Astrocyte of the spinal cord (primary cell): ENCODE measurements at regions not wholly inside any gene's neighbourhood (a gene's known extent, or its start where the extent isn't known, plus 50 kb on each side); places are given as distances from the start of the nearest gene placed in this dataset.

Experiments
- DNase-seq: peaks from one replicate; pipeline ENCODE4 v3.0.0; 2011; ENCODE audit warnings: low read depth, low spot score
- H3K4me3 ChIP-seq: 2 replicates; pipeline ENCODE4 v1.5.1; 2011; ENCODE audit warnings: low read depth, mild to moderate bottlenecking, low read length, moderate library complexity
- in situ Hi-C: cut with HindIII; loops from 2 replicates; pipeline ENCODE4 v1.10.0; 2017; ENCODE audit warnings: low sequenced_read_pairs
- TF ChIP-seq, protein P1 (sequence below): IDR thresholded peaks from 2 replicates; pipeline ENCODE4 v1.5.1; 2012; ENCODE audit warnings: low read depth, mild to moderate bottlenecking, low read length, inconsistent platforms

GRCh38 chr10:109105725-109106124, 817.6 kb downstream of the XPNPEP1 start:
- TF ChIP-seq, protein P1, sequence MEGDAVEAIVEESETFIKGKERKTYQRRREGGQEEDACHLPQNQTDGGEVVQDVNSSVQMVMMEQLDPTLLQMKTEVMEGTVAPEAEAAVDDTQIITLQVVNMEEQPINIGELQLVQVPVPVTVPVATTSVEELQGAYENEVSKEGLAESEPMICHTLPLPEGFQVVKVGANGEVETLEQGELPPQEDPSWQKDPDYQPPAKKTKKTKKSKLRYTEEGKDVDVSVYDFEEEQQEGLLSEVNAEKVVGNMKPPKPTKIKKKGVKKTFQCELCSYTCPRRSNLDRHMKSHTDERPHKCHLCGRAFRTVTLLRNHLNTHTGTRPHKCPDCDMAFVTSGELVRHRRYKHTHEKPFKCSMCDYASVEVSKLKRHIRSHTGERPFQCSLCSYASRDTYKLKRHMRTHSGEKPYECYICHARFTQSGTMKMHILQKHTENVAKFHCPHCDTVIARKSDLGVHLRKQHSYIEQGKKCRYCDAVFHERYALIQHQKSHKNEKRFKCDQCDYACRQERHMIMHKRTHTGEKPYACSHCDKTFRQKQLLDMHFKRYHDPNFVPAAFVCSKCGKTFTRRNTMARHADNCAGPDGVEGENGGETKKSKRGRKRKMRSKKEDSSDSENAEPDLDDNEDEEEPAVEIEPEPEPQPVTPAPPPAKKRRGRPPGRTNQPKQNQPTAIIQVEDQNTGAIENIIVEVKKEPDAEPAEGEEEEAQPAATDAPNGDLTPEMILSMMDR: no peak
- H3K4me3 ChIP-seq: no peak overlapping the region
- in situ Hi-C loops: no loop called here
- DNase-seq: no peak

DNA sequence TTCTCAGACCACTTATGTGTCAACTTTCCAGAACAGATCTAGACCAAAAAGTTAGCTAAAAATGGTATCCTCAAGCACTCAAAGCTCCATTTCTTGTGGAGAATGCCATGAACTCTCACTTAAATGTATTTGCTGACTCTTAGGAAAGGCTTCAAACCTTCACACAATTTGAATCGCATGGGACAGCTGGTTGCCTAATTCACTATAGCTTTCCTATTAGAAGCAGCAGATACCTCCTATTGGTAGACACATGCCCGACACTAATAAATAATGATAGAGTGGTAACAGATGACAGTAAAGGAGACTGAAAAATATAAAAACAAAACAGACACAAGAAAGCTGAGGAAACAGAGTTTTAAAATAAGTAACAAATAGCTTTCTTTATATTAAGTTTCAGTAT, 818.5 kb downstream of the XPNPEP1 start:
- H3K4me3 ChIP-seq: no peak overlapping the region
- in situ Hi-C loops: no loop called here
- TF ChIP-seq, protein P1: no peak
- no peak for DNase-seq

DNA sequence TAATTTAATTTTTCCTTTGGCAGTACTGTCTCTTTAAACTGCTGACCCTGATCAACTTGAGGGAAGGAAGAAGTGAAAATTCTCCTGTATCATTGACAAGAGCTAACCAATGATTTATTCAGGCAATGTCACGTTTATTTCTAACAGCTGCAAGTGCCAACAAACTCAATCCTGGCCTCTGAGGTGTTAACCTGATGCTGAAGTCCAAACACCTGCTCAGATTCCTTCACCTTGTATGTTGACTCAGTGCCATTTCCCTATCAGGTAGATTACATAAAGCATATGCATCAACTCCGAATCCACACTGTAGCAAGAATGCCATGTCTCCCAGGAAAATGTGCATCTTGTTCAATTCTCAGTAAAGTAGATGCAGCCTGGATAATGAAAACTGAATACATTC, 820.0 kb downstream of the XPNPEP1 start:
- in situ Hi-C loops: no loop called here
- no peak for DNase-seq
- TF ChIP-seq, protein P1: no peak

DNA sequence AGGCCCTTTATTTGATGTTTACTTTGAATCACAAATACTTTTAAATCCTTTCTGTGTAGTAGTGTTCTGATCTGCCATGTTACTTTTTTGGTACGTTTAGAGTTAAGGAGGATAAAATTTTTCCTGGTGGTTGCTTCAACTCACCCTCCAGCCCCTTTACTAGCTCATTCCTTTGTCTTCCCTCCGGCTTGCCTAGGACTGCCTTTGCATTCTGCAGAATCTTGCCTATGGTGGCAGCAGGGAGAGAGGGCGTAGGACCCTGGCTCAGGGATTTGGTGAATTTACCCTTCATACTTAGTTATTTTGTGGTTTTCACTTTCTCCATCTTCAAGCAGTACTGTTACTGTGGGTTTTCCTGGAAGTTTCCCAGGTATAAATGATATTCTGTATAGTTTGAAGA, 833.5 kb downstream of the XPNPEP1 start:
- TF ChIP-seq, protein P1: no peak
- H3K4me3 ChIP-seq: no peak overlapping the region
- no peak for DNase-seq
- in situ Hi-C loops: no loop called here

More for the DNA sequence above, 820.0 kb downstream of the XPNPEP1 start:
- no peak overlapping the region for H3K4me3 ChIP-seq

DNA sequence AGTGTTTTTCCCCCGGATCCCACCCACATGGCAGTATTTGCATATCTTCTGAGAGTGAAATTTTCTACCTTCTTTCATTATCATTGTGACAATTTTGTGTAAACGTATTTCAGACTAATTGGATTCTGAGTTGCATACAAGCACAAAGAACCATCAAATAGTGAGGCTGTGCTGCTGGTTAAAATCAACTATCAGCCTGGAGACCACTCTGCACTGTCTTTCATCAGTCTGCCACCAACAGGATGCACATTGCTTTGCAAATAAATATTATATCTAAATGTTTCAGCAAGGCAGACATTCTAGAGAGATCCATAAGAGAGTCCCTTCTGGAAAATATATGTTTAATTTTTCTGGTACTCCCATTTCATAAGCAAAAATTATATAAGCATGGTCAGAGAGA, 851.8 kb downstream of the XPNPEP1 start:
- in situ Hi-C loops: no loop called here
- DNase-seq: no peak

GRCh38 chr10:109070492-109070891, 852.8 kb downstream of the XPNPEP1 start:
- TF ChIP-seq, protein P1: no peak
- H3K4me3 ChIP-seq: no peak overlapping the region
- no peak for DNase-seq
- in situ Hi-C loops: no loop called here

More for the DNA sequence above, 851.8 kb downstream of the XPNPEP1 start:
- TF ChIP-seq, protein P1: no peak
- no peak overlapping the region for H3K4me3 ChIP-seq

GRCh38 chr10:109067031-109067430, 856.3 kb downstream of the XPNPEP1 start:
- in situ Hi-C loops: no loop called here
- no peak overlapping the region for H3K4me3 ChIP-seq
- no peak for DNase-seq
- TF ChIP-seq, protein P1: no peak
